Activated T-cell treated with anti-CD3 and anti-CD28 coated beads, Interleukin-2, amount 50 U/mL, for 72 hours (primary cell): ENCODE measurements at regions not wholly inside any gene's neighbourhood (a gene's known extent, or its start where the extent isn't known, plus 50 kb on each side); places are given as distances from the start of the nearest gene placed in this dataset.

Source experiments
- ATAC-seq, 2 donors: fragments of 150-1000 bp; cut with Tn5 transposase; replicated peaks in 1 of 2; 2 replicates each; pipeline ENCODE4 v1.10.0; 2021; ENCODE audit warnings: moderate library complexity in 2 of 2, mild to moderate bottlenecking in 1 of 2
- DNase-seq, 2 donors: peaks; one replicate each; pipeline ENCODE4 v3.0.0; 2021 to 2022; ENCODE audit warnings: mixed read lengths in 1 of 2
- H3K27ac Mint-ChIP-seq: one replicate; pipeline ENCODE4 v1.8.0; 2022; ENCODE audit warnings: mild to moderate bottlenecking, moderate library complexity, mixed read lengths
- H3K27me3 Mint-ChIP-seq: one replicate; pipeline ENCODE4 v1.8.0; 2022; ENCODE audit warnings: low read depth, mixed read lengths
- H3K36me3 Mint-ChIP-seq, 2 donors: one replicate each; pipeline ENCODE4 v1.8.0; 2022; ENCODE audit warnings: mixed read lengths in 2 of 2, mild to moderate bottlenecking in 1 of 2; ENCODE audit not compliant: insufficient read depth in 2 of 2
- H3K4me1 Mint-ChIP-seq: one replicate; pipeline ENCODE4 v1.8.0; 2022; ENCODE audit warnings: low read depth, mixed read lengths
- H3K4me3 Mint-ChIP-seq, 2 donors: one replicate each; pipeline ENCODE4 v1.8.0; 2022; ENCODE audit warnings: mild to moderate bottlenecking in 2 of 2, mixed read lengths in 2 of 2, moderate library complexity in 2 of 2
- H3K9me3 Mint-ChIP-seq, 2 donors: one replicate each; pipeline ENCODE4 v1.8.0; 2022; ENCODE audit warnings: mixed read lengths in 2 of 2

DNA sequence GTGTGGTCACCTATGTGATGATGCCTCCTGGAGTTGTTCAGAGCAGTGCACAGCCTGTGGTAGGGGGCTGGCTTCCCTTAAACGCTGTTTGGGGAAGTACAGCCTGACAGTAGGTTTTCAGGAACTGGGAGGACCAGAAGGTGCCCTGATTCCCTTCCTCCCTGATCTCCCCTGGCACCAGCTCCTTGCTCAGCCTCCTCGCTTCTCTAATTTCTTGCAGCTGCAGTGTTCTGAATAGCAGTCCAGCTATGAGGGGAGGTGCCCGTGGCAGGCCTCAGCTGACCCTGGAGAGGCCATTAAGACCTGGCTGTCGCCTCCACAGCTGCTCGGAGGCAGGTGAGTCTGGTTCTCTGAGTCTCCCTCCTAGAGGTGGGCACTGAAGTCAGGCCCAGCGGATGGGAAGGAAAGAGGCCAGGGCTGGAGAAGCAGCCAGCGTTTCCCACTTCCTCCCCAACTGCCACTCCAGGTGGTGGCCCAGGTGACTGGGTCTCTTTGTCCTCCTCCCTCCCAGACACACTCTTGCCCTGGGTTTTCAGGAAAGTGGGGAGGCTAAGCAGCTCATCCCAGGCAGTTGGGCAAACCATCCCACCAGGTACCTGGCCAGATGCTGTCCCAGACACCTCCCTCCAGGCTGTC lies 52.0 kb upstream of the RPL11 start:
- no peak for DNase-seq
- no peak overlapping the region for H3K4me3 Mint-ChIP-seq
- H3K36me3 Mint-ChIP-seq, result no peaks in the 10 kb centered on the region
- no peak for ATAC-seq
- H3K27me3 Mint-ChIP-seq, result no peaks in the 10 kb centered on the region
- peaks cover 18% of the 10 kb centered on the region for H3K4me1 Mint-ChIP-seq
- H3K27ac Mint-ChIP-seq, result no peak overlapping the region
- no peaks in the 10 kb centered on the region for H3K9me3 Mint-ChIP-seq

DNA sequence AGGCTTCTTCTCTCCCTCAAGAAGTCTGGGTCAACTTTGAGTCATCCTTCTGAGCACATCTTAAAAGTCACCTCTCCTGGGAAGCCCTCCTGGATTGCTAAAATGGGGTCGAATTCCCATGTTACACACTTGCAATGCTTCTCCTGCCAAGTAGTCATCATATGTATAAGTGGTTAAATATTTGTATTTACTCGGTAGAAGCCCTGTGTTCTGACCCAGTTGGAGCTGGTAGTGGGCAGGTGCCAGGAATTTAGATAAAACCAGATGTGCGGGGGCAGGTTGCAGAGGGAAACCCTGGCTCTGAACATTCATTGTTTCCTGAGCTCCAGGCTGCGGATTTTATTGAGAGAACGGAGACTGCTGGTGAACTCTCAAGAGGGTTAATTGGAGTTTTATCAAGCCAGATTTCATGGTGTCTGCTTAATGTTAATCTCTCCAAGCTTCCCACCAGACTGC lies 52.8 kb upstream of the RPL11 start:
- Mint-ChIP-seq H3K27ac (no peak overlapping the region), H3K4me1 (peaks cover 24% of the 10 kb centered on the region), H3K27me3 (no peaks in the 10 kb centered on the region), H3K9me3 (no peaks in the 10 kb centered on the region), H3K36me3 (no peaks in the 10 kb centered on the region), H3K4me3 (no peak overlapping the region)
- ATAC-seq (no peak), DNase-seq (no peak)

DNA sequence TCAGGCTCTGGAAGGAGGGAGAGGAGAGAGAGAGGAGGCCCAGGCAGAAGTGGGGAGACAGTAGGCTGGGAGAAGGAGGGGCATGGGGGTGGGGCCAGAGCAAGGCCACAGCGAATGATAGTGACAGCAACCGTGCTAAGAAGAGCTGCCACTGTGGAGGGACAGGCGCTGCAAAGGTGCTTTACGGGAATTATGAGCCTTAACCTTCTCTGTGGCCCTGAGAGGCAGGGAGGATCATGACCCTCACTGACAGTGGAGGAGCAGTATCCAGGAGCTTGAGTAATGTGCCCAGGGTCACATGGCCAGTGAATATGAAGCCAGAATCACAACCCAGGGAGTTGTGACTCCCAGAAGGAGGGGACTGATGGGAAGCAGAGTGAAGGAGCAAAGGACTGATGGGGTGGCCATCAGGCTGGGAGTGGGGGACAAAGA lies 53.4 kb upstream of the RPL11 start:
- ATAC-seq (no peak), DNase-seq (no peak)
- peaks cover 24% of the 10 kb centered on the region for H3K4me1 Mint-ChIP-seq
- H3K9me3 Mint-ChIP-seq, result no peaks in the 10 kb centered on the region
- H3K4me3 Mint-ChIP-seq, result no peak overlapping the region
- H3K27me3 Mint-ChIP-seq, result no peaks in the 10 kb centered on the region
- H3K36me3 Mint-ChIP-seq, result no peaks in the 10 kb centered on the region
- no peak overlapping the region for H3K27ac Mint-ChIP-seq

DNA sequence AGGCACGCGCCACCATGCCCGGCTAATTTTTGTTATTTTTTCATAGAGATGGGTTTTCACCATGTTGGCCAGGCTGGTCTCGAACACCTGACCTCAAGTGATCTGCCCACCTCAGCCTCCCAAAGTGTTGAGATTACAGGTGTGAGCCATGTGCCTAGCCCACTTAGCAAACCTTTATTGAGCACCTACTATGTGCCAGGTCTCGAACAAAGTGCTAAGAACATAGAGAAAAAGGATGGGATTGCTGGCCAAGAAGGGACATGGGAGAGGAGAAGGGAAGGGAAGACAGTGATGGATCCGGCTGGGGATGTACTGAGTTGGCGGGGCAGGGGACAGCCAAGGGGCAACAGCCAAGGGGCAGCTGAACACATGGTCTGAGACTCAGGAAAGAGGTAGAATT lies 55.6 kb upstream of the RPL11 start:
- H3K27ac Mint-ChIP-seq, result no peak overlapping the region
- H3K36me3 Mint-ChIP-seq, result no peaks in the 10 kb centered on the region
- DNase-seq (no peak), ATAC-seq (no peak)
- peaks cover 24% of the 10 kb centered on the region for H3K4me1 Mint-ChIP-seq
- no peaks in the 10 kb centered on the region for H3K27me3 Mint-ChIP-seq
- H3K9me3 Mint-ChIP-seq, result no peaks in the 10 kb centered on the region
- no peak overlapping the region for H3K4me3 Mint-ChIP-seq

DNA sequence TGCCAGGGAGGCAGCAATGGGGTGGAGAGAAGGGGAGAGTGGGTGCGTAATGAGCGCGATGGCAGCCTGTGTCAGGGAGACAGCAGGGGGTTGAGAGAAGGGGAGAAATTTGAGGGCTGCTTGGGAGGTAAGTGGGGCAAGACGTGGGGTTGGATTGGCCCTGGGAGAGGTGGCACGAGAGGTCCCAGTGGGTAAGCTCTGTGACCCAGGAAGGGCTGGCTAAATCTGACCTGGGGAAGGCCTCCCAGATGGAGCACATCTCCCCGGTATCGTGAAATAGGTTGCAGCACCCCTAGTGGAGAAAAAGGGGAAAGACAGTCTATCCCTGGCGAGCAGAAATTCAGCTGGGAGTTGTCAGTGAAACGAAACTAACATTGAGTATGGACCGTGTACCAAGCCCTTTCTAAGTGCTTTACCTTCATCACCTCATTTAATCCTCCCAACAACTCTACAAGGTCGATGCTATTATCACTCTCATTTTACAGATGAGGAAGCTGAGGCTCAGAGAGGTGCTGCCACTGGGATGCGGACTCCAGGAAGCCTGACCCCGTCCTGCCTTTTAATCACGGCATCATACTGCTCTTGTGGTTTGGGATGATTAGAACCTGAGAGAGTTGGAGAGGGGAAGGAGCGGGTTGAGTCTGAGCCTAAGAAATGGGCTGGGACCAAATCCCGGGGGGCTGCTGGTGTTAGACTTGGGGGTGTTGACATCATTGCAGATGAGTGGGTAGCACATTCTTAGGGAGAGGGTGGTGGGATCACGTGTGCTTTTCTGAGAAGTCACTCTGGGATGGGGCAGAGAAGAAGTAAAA lies 56.6 kb upstream of the RPL11 start:
- H3K4me1 Mint-ChIP-seq, result peaks cover 29% of the 10 kb centered on the region
- ATAC-seq, result peak; percentile 76 to 82
- H3K4me3 Mint-ChIP-seq, result peak overlapping the region; percentile 51 to 77
- H3K9me3 Mint-ChIP-seq, result no peaks in the 10 kb centered on the region
- no peaks in the 10 kb centered on the region for H3K27me3 Mint-ChIP-seq
- no peaks in the 10 kb centered on the region for H3K36me3 Mint-ChIP-seq
- H3K27ac Mint-ChIP-seq, result peak overlapping the region; percentile 20
- peak; percentile 61 to 72 for DNase-seq

DNA sequence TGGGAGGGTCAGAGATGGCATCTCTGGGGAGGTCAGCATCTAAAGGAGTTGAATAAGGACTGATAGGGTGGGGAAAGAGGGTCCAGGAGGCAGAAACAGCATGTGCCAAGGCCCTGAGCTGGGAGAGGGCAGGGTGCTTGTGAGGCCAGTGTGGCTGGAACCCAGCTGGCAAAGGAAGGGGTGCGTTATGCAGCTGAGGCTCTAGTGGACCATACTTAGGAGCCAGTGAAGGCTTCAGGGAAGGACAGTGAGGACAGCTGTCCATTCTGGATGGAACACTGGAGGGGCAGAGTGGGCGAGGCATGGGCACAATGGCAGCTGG lies 57.1 kb upstream of the RPL11 start:
- ATAC-seq, result peak in 1 of 2 donors; percentile 7
- Mint-ChIP-seq H3K27ac (no peak overlapping the region), H3K9me3 (no peaks in the 10 kb centered on the region), H3K4me1 (peaks cover 30% of the 10 kb centered on the region), H3K4me3 (peak overlapping the region; percentile 51 to 77), H3K36me3 (no peaks in the 10 kb centered on the region), H3K27me3 (no peaks in the 10 kb centered on the region)
- no peak for DNase-seq

DNA sequence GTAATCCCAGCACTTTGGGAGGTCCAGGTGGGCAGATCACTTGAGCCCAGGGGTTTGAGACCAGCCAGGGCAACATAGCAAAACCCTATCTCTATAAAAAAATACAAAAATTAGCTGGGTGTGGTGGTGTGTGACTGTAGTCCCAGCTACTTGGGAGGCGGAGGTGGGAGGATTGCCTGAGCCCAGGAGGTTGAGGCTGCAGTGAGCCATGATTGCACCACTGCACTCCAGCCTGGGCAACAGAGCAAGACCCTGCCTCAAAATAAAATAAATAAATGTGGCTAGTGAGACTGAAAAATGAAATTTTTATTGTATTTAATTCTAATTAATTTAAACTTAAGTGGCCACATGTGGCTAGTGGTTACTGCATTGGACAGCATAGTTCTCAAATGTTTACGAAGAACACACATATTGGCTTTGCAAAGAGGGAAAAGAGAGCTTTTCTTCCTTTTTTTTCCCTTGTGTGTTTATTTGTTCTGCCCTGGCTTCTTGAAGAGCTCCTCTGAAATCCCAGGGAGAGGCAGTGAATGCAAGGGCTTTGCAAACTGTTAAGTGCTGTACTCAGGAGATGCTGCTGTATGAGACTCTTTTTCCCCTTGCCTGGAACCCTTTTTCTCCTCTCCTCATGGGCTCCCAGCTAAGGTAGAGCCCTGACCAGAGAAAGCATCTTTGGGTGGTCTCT lies 59.0 kb upstream of the RPL11 start:
- Mint-ChIP-seq H3K4me3 (no peak overlapping the region), H3K9me3 (no peaks in the 10 kb centered on the region)

DNA sequence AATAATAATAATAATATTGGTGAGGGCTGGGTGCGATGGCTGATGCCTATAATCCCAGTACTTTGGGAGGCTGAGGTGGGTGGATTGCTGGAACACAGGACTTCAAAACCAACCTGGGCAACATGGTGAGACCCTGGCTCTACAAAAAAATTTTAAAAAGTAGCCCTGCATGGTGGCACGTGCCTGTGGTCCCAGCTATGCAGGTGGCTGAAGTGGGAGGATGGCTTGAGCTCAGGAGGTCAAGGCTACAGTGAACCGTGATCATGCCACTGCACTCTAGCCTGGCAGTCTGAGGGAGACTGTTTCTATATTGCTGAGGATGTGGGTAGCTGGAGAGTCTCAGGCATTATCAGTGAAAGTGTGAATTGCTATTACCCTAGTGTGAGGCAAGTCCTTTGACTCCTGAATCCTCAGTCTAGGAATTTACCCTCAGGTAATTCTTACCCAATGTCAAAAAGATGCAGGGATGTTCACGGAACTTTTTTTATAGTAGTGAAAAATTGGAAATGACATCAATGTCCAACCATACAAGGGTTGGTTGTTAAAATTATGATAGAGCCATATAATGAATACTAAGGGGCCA lies 61.8 kb upstream of the RPL11 start:
- no peak for ATAC-seq
- H3K27me3 Mint-ChIP-seq, result no peaks in the 10 kb centered on the region
- DNase-seq, result no peak
- H3K36me3 Mint-ChIP-seq, result peaks cover 4 to 8% of the 10 kb centered on the region in 2 donors
- peaks cover 4 to 8% of the 10 kb centered on the region in 2 donors for H3K9me3 Mint-ChIP-seq
- peaks cover 55% of the 10 kb centered on the region for H3K4me1 Mint-ChIP-seq
- H3K4me3 Mint-ChIP-seq, result no peak overlapping the region
- H3K27ac Mint-ChIP-seq, result no peak overlapping the region

More for the DNA sequence above, 59.0 kb upstream of the RPL11 start:
- Mint-ChIP-seq H3K27ac (no peak overlapping the region), H3K4me1 (peaks cover 42% of the 10 kb centered on the region), H3K36me3 (no peaks in the 10 kb centered on the region), H3K27me3 (no peaks in the 10 kb centered on the region)
- no peak for DNase-seq
- no peak for ATAC-seq

DNA sequence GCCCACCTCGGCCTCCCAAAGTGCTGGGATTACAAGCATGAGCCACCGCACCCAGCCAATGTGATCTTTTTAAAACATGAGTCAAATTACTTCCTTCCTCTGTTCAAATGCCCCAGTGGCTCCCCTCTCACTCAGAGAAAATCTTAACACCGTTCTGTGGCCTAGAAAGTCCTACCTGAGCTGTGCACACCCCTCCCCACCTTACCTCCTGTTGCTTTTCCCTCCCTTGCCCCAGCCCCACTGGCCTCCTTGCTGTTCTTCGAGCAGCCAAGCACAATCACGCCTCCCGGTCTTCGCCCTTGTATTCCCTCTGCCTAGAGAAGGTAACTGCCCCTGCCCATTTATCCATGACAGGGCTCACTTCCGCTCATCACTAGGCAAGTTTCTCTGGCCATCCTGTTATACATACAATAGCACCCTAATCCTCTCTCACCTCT lies 62.6 kb upstream of the RPL11 start:
- H3K9me3 Mint-ChIP-seq, result peaks cover 8 to 12% of the 10 kb centered on the region in 2 donors
- H3K27ac Mint-ChIP-seq, result no peak overlapping the region
- peaks cover 7 to 12% of the 10 kb centered on the region in 2 donors for H3K36me3 Mint-ChIP-seq
- DNase-seq, result peak in 1 of 2 donors; percentile 14
- peak overlapping the region; percentile 21 to 74 for H3K4me3 Mint-ChIP-seq
- H3K4me1 Mint-ChIP-seq, result peaks cover 55% of the 10 kb centered on the region
- H3K27me3 Mint-ChIP-seq, result no peaks in the 10 kb centered on the region
- no peak for ATAC-seq

DNA sequence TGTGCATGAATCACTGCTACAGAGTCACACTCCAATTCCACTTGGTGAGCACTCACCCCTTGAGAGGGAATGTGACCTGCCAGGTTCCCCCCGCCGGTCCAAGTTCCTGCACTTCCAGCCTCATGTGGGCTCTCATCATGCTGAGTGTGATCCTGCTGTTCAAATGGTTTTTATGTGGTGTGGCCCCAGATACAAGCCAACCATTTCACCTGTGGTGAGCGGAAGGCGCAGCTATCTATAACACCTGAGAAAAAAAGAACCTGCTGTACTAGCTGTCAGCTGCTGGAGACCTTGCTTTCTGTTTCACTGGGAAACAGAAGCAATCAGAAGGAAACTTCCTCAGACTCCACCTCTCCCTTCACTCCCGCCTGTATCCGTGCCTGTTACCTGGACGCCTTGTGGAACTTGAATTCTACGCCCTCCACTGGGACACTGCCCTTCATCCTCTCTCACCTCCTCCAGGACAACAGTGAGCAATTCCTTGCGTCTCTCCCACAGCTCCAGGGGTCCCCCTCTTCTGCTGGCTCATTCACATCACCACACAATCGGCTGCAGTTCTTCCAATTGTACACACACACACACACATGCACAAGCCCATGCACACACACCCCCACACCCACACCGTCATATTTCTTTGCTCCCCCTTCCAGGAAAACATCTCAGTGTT lies 64.4 kb upstream of the RPL11 start:
- H3K4me3 Mint-ChIP-seq, result peak overlapping the region; percentile 77 to 90
- H3K27ac Mint-ChIP-seq, result peak overlapping the region; percentile 15

DNA sequence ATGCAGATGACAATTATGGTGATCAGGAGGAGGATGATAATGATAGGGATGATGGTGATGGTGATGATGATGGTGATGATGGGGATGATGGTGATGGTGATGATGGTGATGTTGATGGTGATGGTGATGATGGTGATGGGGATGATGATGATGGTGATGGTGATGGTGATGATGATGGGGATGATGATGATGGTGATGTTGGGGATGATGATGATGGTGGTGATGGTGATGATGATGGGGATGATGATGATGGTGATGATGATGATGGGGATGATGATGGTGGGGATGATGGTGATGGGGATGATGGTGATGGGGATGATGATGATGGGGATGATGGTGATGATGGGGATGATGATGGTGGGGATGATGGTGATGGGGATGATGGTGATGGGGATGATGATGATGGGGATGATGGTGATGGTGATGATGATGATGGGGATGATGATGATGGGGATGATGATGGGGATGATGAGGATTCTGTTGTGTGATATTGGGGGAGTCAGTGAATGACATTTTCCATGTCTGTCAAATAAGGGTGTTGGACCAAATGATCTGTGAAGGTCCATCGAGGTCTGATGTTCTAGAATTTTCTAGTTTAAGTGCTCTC lies 65.6 kb upstream of the RPL11 start:
- H3K9me3 Mint-ChIP-seq, result peaks cover 8 to 12% of the 10 kb centered on the region in 2 donors
- ATAC-seq (no peak), DNase-seq (no peak)
- peak overlapping the region in 1 of 2 donors; percentile 1 for H3K4me3 Mint-ChIP-seq
- H3K27ac Mint-ChIP-seq, result no peak overlapping the region
- peaks cover 72% of the 10 kb centered on the region for H3K4me1 Mint-ChIP-seq
- H3K27me3 Mint-ChIP-seq, result no peaks in the 10 kb centered on the region
- peaks cover 7 to 12% of the 10 kb centered on the region in 2 donors for H3K36me3 Mint-ChIP-seq

More for the DNA sequence above, 64.4 kb upstream of the RPL11 start:
- peak; percentile 11 to 16 for ATAC-seq
- peaks cover 7 to 12% of the 10 kb centered on the region in 2 donors for H3K36me3 Mint-ChIP-seq
- DNase-seq, result peak in 1 of 2 donors; percentile 11
- peaks cover 8 to 12% of the 10 kb centered on the region in 2 donors for H3K9me3 Mint-ChIP-seq
- peaks cover 69% of the 10 kb centered on the region for H3K4me1 Mint-ChIP-seq
- no peaks in the 10 kb centered on the region for H3K27me3 Mint-ChIP-seq

DNA sequence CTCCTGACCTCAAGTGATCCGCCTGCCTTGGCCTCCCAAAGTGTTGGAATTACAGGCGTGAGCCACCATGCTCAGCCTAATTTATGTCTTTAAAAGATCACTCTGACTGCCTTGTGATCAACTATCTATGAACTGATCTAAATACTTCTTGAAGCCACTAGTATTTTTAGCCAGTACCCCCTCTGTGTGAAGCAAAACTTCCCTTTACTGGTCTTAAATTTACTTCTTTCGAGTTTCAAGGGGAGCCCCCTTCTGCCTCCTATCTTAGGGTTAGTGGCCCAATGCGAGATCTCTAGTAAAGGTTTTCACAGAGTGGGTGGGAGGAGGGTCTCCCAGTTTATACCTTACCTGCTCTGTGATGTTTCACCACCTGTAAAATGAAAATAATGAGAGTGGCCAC lies 66.1 kb upstream of the RPL11 start:
- H3K9me3 Mint-ChIP-seq, result peaks cover 8 to 12% of the 10 kb centered on the region in 2 donors
- no peak overlapping the region for H3K27ac Mint-ChIP-seq
- no peaks in the 10 kb centered on the region for H3K27me3 Mint-ChIP-seq
- H3K4me1 Mint-ChIP-seq, result peaks cover 75% of the 10 kb centered on the region
- H3K4me3 Mint-ChIP-seq, result peak overlapping the region in 1 of 2 donors; percentile 1
- H3K36me3 Mint-ChIP-seq, result peaks cover 7 to 12% of the 10 kb centered on the region in 2 donors
- ATAC-seq (no peak), DNase-seq (no peak)
